ENCODE measurements at regions not wholly inside any gene's neighbourhood (a gene's known extent, or its start where the extent isn't known, plus 50 kb on each side); places are given as distances from the start of the nearest gene placed in this dataset.

GRCh38 chr9:113770396-113770795 lies 105.7 kb upstream of the ZNF618 start:
- in situ Hi-C loops (cut with HindIII; ENCODE audit: low sequenced_read_pairs) = no loop called here
- no peak for DNase-seq (ENCODE audit: low spot score)

DNA sequence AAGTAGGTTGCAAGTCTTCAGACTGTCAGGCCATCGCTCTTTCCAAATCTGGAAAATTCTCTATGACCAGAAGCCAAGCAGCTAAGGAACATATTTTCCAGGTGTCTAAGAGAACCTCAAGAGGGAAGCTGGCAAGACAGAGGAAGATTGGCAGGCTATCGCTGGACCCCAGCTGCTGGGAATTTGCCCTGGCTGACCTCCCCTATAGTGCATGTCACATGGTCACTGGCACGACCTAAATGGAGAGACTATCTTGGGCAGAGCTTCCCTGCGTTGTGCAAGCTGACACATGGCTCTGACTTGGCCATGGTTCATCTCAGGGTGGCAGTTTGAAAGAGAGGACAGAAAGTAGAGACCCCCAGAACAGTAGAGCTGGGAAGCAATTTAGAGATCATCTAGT lies 104.9 kb upstream of the ZNF618 start:
- in situ Hi-C loops (cut with HindIII; ENCODE audit: low sequenced_read_pairs) = no loop called here
- no peak for DNase-seq (ENCODE audit: low spot score)

GRCh38 chr9:113772121-113772810 lies 103.8 kb upstream of the ZNF618 start:
- in situ Hi-C loops (cut with HindIII; ENCODE audit: low sequenced_read_pairs) = no loop called here
- DNase-seq (ENCODE audit: low spot score) = no peak

DNA sequence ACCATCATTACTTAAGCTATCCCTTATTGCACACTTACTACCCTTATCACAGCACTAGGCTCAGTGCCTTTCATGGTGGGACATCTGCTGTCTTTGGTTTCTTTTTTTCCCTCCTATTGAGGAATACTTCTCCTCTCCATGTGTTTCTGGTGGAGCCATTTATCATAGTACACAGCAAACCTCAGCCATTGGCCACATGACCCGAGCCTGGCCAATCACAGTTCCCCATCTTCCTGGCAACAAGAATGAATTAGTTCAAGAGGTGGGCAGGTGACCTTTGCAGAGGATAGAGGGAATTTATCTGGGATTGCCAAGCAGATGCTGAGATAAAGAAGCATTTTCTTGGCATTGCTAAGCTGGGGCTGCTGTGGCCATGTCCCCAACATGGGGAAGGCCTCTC lies 101.1 kb upstream of the ZNF618 start:
- no peak for DNase-seq (ENCODE audit: low spot score)
- in situ Hi-C loops (cut with HindIII; ENCODE audit: low sequenced_read_pairs) = no loop called here

- in situ Hi-C loops (cut with HindIII; ENCODE audit: low sequenced_read_pairs) = no loop called here
- no peak for DNase-seq (ENCODE audit: low spot score)
Observed at GRCh38 chr9:113775749-113776148, 100.4 kb upstream of the ZNF618 start.

DNA sequence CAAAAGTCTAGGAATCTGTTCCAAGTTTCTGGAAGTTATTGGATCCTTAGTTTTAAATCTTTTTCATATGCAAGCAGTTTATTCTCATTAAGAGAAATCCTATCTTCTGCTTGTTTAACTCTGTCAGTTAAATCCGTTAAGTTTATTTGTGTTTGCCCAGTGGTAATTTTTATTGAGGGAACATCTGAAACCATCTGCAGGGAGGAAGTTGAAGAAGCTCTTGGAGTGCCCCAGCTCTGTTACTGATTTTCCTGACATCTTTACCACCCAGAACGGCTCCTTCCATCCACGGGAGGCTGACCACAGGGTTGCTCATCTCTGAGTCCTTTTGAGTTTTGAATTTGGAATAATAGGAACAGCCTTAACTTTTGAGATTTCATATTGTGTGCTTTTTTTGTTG lies 99.9 kb upstream of the ZNF618 start:
- in situ Hi-C loops (cut with HindIII; ENCODE audit: low sequenced_read_pairs) = no loop called here
- DNase-seq (ENCODE audit: low spot score) = no peak

DNA sequence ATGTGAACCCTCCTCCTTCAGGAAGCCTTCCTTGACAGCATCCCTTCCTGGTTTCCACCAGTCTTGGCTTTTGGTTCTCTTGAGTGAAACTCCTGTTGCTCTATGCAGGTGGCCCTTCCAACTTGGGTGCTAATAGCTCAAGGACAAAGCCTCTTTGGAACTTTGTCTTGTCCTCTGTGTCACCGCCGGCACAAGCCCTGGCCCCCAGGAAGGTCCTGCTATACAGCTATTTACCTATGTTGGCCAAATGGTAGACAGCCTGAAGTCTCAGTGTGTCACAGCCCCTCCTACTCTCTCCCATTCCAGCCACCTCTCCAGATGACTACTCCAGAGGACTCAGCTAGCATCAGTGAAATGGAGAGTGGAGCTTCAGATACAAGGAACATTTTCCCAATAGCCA lies 94.7 kb upstream of the ZNF618 start:
- DNase-seq (ENCODE audit: low spot score) = no peak
- in situ Hi-C loops (cut with HindIII; ENCODE audit: low sequenced_read_pairs) = no loop called here

- in situ Hi-C loops (cut with HindIII; ENCODE audit: low sequenced_read_pairs) = no loop called here
Observed at GRCh38 chr9:113781896-113782295, 94.2 kb upstream of the ZNF618 start.

GRCh38 chr9:113783475-113783874 lies 92.6 kb upstream of the ZNF618 start:
- no peak for DNase-seq (ENCODE audit: low spot score)
- in situ Hi-C loops (cut with HindIII; ENCODE audit: low sequenced_read_pairs) = no loop called here

More at GRCh38 chr9:113781896-113782295, 94.2 kb upstream of the ZNF618 start:
- DNase-seq (ENCODE audit: low spot score) = no peak

DNA sequence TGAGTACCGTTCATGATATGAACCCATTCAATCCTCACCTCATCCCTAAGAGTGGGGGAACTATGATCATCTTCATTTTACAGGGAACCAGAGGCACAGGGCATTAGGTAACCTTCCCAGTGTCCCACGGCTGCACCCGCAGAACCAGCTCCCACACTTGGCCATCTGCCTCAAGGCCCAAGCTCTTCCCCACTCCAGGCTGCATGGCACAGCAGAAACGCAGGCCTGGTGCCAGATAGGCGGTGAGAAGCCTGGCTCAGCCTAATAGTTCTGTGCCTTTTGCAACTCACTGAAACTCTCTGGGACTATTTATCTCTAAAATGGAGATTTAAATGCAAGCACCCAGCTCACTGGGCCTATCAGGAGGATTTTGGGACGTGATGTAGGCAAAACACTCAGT lies 90.8 kb upstream of the ZNF618 start:
- DNase-seq (ENCODE audit: low spot score) = peak; percentile 38
- in situ Hi-C loops (cut with HindIII; ENCODE audit: low sequenced_read_pairs) = no loop called here

- in situ Hi-C loops (cut with HindIII; ENCODE audit: low sequenced_read_pairs) = no loop called here
- no peak for DNase-seq (ENCODE audit: low spot score)
Observed at GRCh38 chr9:113786071-113786470, 90.0 kb upstream of the ZNF618 start.

DNA sequence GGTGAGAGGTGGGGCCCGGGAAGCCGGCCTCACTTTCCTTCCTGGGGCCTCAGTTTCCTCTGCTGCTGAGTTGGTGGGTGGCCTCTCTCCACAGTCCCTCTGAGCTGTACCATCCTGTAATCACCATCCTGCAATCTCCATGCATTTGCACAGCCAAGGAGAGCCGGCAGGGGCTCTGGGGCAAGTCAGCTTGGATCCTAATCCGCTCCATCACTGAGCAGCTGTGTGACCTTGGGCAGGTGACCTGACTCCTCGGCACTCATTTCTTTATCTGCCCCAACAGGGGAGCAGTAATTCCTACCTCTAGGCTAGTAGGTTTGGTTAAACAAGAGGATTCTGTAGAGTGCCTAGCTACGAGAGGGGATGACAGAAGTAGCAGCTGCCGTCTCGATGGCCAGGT lies 88.2 kb upstream of the ZNF618 start:
- in situ Hi-C loops (cut with HindIII; ENCODE audit: low sequenced_read_pairs) = no loop called here
- DNase-seq (ENCODE audit: low spot score) = no peak

DNA sequence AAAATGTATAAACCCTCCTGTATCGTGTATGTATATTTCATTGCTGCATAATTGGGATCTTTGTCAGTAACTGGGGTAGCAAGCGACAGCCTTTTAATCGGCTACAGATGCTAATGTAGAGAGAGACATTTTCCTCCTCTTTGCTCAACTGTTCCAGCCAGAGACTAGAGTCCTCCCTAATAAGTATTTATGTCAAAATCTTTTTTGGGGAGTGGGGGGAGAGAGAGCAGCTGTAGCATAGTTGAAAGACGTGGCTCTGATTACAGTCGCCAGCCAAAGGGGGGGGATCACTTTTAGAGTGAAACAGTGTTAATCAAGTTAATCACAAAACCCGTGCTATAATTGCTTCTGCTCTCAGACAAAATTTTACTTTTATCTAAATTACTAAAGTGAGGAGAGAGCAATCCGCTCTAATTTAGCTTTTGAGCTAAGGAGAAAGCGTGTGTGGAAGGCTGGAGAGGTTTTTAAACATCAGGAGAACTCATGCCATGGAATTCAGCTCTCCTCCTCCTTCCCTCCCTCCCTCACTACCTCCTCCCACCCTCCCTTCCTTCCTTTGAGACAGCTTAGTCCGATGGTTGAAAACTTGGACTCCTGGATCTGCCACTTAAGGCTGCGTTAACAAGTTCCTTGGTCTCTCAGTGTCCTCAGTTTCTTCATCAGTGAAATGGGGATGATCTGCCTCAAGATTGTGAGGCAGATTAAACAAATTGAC lies 87.3 kb upstream of the ZNF618 start:
- no peak for DNase-seq (ENCODE audit: low spot score)
- in situ Hi-C loops (cut with HindIII; ENCODE audit: low sequenced_read_pairs) = no loop called here

GRCh38 chr9:113790093-113790492 lies 86.0 kb upstream of the ZNF618 start:
- in situ Hi-C loops (cut with HindIII; ENCODE audit: low sequenced_read_pairs) = no loop called here
- no peak for DNase-seq (ENCODE audit: low spot score)

DNA sequence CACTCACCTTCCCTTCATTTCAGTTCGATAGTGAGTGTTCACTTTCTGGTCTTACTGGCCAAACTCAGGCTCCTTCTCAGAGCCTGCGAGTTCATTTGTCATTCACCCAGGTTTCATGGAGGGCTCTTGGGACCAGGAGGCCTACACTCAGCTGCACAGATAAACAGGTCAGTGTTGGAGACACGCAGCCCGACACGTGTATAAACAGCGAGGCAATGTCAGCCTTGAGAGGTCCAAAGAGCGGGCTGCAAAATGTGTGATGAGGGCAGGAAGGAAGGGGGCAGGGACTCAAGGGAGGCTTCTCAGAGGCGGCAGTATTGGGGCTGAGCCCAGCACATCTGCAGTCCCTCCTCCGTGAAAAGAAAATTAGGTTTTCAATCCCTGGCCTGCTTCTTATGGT lies 82.6 kb upstream of the ZNF618 start:
- in situ Hi-C loops (cut with HindIII; ENCODE audit: low sequenced_read_pairs) = no loop called here
- no peak for DNase-seq (ENCODE audit: low spot score)

- in situ Hi-C loops (cut with HindIII; ENCODE audit: low sequenced_read_pairs) = no loop called here
- no peak for DNase-seq (ENCODE audit: low spot score)
Observed at GRCh38 chr9:113794721-113795120, 81.4 kb upstream of the ZNF618 start.

DNA sequence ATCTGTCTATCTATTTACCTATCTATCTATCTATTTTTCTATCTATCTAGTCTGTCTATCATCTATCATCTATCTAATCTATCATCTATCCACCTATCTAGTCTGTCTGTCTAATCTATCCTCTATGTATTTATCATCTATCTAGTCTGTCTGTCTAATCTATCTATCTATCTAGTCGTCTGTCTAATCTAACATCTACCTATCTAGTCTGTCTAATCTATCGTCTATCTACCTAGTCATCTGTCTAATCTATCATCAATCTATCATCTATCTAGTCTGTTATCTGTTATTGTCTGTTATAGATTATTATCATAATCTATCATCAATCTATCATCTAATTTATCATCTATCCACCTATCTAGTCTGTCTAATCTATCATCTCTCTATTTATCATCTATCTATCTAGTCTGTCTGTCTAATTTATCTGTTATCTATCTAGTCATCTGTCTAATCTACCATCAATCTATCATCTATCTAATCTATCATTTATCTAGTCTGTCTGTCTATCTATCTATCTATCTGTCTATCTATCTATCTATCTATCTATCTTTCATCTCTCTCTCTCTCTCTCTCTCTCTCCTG lies 80.2 kb upstream of the ZNF618 start:
- no peak for DNase-seq (ENCODE audit: low spot score)
- in situ Hi-C loops (cut with HindIII; ENCODE audit: low sequenced_read_pairs) = no loop called here

DNA sequence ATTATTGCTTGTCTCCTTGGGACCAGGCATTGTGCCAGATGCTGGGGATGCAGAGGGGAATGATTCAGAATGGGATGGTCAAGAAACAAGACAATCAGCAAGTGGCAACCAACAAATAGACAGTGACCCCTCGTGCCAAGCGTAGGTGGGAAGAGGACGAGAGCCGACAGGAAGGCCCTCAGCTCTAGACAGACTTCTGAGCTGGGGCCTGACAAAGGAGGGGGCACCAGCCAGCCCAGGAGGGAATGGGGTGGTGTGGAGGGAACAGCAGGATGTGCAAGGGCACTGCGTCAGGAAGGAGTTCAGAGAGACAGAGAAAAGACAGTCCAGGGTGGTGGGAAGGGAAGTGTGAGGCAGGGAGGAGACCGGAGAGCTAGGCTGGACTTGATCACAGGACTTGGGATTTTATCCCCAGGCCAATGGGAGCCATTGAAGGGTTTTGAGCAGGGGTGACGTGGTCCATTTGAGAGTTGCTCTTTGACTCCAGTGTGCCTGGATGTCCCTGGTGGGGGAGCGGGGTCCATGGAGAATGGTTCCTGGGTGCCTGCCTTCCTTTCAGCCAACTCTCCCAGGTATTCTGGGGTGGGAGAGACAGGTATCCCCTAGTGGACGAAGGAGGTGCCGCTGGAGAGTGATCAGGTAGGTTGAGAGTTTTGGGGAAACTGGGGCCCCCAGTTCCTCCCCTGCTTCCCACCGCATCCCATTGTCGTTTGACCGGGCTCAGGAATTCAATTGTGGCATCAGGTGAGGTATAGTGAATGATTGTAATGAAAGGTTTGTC lies 79.3 kb upstream of the ZNF618 start:
- in situ Hi-C loops (cut with HindIII; ENCODE audit: low sequenced_read_pairs) = no loop called here
- no peak for DNase-seq (ENCODE audit: low spot score)

DNA sequence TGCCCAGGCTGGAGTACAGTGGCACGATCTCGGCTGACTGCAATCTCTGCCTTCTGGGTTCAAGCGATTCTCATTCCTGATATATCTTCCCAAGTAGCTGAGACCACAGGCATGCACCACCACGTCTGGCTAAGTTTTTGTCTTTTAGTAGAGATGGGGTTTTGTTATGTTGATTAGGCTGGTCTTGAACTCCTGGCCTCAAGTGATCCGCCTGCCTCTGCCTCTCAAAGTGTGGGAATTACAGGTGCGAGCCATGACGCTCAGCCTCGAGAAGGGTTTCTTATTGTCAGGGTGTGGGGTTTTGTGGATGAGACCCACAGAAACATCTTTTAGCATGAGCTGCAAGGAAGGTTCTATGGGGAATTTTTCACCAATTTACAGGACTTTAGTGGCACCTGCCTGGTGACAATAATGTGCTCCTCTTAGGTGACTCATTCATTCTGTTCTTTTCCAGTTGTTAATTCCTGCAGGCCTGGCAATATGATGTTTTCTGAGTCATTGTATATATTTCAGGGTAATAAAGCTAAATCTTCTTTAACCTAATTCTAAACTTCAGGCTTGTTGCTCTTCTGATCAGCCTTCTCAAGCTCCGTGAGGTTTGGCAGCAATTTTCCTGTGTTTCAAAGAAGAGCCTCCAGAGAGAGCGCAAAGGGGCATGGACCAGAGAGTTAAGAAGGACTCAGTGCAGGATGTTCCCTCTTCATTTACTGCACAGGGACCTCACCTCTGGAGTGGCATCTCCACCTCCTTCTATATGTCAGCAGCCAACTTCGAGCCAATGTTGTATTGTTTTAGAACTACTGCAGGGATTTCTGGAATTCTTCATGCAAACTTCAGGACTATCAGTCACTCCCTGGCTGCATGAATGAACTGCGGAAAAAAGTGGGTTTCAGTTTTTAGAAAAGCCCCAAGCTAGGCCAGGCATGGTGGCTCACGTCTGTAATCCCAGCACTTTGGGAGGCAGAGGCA lies 77.8 kb upstream of the ZNF618 start:
- in situ Hi-C loops (cut with HindIII; ENCODE audit: low sequenced_read_pairs) = no loop called here
- DNase-seq (ENCODE audit: low spot score) = no peak
